Skeletal muscle tissue (tissue), 3 donors: ENCODE measurements at regions not wholly inside any gene's neighbourhood (a gene's known extent, or its start where the extent isn't known, plus 50 kb on each side); places are given as distances from the start of the nearest gene placed in this dataset.
"Not testable (repeated sequence)": the region's sequence is repeated elsewhere in the genome, so short reads cannot be mapped to it uniquely, and the experiment has no call there.

Experiments used
- H3K27ac ChIP-seq: one replicate; pipeline ENCODE4 v1.7.0; 2013; ENCODE audit warnings: mild to moderate bottlenecking, low read depth, low read length, inconsistent platforms
- H3K27me3 ChIP-seq, 3 donors: one replicate each; pipeline ENCODE4 v1.7.0; 2013; ENCODE audit warnings: low read length in 3 of 3; ENCODE audit not compliant: control insufficient read depth in 3 of 3, insufficient read depth in 3 of 3
- H3K36me3 ChIP-seq, 3 donors: one replicate each; pipeline ENCODE4 v1.7.0; 2013; ENCODE audit warnings: low read length in 3 of 3; ENCODE audit not compliant: control insufficient read depth in 3 of 3, insufficient read depth in 3 of 3
- H3K4me1 ChIP-seq, 3 donors: one replicate each; pipeline ENCODE4 v1.7.0; 2013; ENCODE audit warnings: low read length in 3 of 3, mild to moderate bottlenecking in 3 of 3; ENCODE audit not compliant: control insufficient read depth in 3 of 3, insufficient read depth in 3 of 3
- H3K4me3 ChIP-seq, 3 donors: one replicate each; pipeline ENCODE4 v1.7.0; 2013; ENCODE audit warnings: low read length in 3 of 3
- H3K9ac ChIP-seq, 3 donors: one replicate each; pipeline ENCODE4 v1.7.0; 2013; ENCODE audit warnings: low read length in 3 of 3, mild to moderate bottlenecking in 3 of 3, moderate library complexity in 2 of 3, low read depth in 1 of 3
- H3K9me3 ChIP-seq, 3 donors: one replicate each; pipeline ENCODE4 v1.7.0; 2013; ENCODE audit warnings: low read length in 3 of 3; ENCODE audit not compliant: control insufficient read depth in 3 of 3
- donor health status: Osteomylitis.

GRCh38 chr12:9342614-9343353 lies 134.6 kb upstream of the PZP start:
- H3K36me3 ChIP-seq, result no peaks in the 10 kb centered on the region
- no peaks in the 10 kb centered on the region for H3K27me3 ChIP-seq
- no peaks in the 10 kb centered on the region for H3K4me1 ChIP-seq
- no peak overlapping the region for H3K9ac ChIP-seq
- H3K27ac ChIP-seq, result no peak overlapping the region
- no peaks in the 10 kb centered on the region for H3K9me3 ChIP-seq
- no peak overlapping the region for H3K4me3 ChIP-seq

- Histone ChIP-seq H3K9ac (no peak overlapping the region), H3K27ac (no peak overlapping the region), H3K9me3 (no peaks in the 10 kb centered on the region), H3K27me3 (no peaks in the 10 kb centered on the region), H3K36me3 (no peaks in the 10 kb centered on the region), H3K4me1 (no peaks in the 10 kb centered on the region), H3K4me3 (no peak overlapping the region)
Measured at GRCh38 chr12:9341260-9341585, 133.0 kb upstream of the PZP start.

GRCh38 chr12:9340422-9341259 lies 132.4 kb upstream of the PZP start:
- Histone ChIP-seq H3K9me3 (peaks cover 0 to 4% (median 0%) of the 10 kb centered on the region in 3 donors), H3K27me3 (no peaks in the 10 kb centered on the region), H3K36me3 (peaks cover 0 to 2% (median 0%) of the 10 kb centered on the region in 3 donors), H3K27ac (no peak overlapping the region), H3K9ac (no peak overlapping the region), H3K4me1 (no peaks in the 10 kb centered on the region), H3K4me3 (no peak overlapping the region)

GRCh38 chr12:9337656-9338055 lies 129.5 kb upstream of the PZP start:
- Histone ChIP-seq H3K27me3 (no peaks in the 10 kb centered on the region), H3K9ac (no peak overlapping the region), H3K36me3 (peaks cover 0 to 2% (median 0%) of the 10 kb centered on the region in 3 donors), H3K4me3 (no peak overlapping the region), H3K9me3 (peaks cover 0 to 7% (median 0%) of the 10 kb centered on the region in 3 donors), H3K4me1 (no peaks in the 10 kb centered on the region), H3K27ac (no peak overlapping the region)

GRCh38 chr12:9336375-9337011 lies 128.3 kb upstream of the PZP start:
- not testable (repeated sequence) for H3K9ac ChIP-seq, H3K27ac ChIP-seq, H3K9me3 ChIP-seq, H3K27me3 ChIP-seq, H3K36me3 ChIP-seq, H3K4me1 ChIP-seq, H3K4me3 ChIP-seq

- no peak overlapping the region for H3K4me3 ChIP-seq
- no peak overlapping the region for H3K27ac ChIP-seq
Measured at GRCh38 chr12:9335867-9336266, 127.7 kb upstream of the PZP start.

GRCh38 chr12:9334964-9335363 lies 126.8 kb upstream of the PZP start:
- Histone ChIP-seq H3K9ac (no peak overlapping the region), H3K4me3 (no peak overlapping the region), H3K27me3 (no peaks in the 10 kb centered on the region), H3K9me3 (peaks cover 0 to 7% (median 0%) of the 10 kb centered on the region in 3 donors), H3K36me3 (peaks cover 0 to 2% (median 0%) of the 10 kb centered on the region in 3 donors), H3K4me1 (peaks cover 0 to 3% (median 0%) of the 10 kb centered on the region in 3 donors), H3K27ac (no peak overlapping the region)

More at GRCh38 chr12:9335867-9336266, 127.7 kb upstream of the PZP start:
- Histone ChIP-seq H3K9ac (no peak overlapping the region), H3K36me3 (peaks cover 0 to 2% (median 0%) of the 10 kb centered on the region in 3 donors), H3K27me3 (no peaks in the 10 kb centered on the region), H3K9me3 (peaks cover 0 to 7% (median 0%) of the 10 kb centered on the region in 3 donors), H3K4me1 (peaks cover 0 to 3% (median 0%) of the 10 kb centered on the region in 3 donors)

- Histone ChIP-seq H3K36me3 (peaks cover 0 to 2% (median 0%) of the 10 kb centered on the region in 3 donors), H3K9ac (no peak overlapping the region), H3K4me3 (no peak overlapping the region), H3K4me1 (peaks cover 0 to 3% (median 0%) of the 10 kb centered on the region in 3 donors), H3K27ac (no peak overlapping the region), H3K9me3 (peaks cover 0 to 7% (median 0%) of the 10 kb centered on the region in 3 donors), H3K27me3 (no peaks in the 10 kb centered on the region)
Measured at GRCh38 chr12:9334041-9334692, 126.0 kb upstream of the PZP start.

GRCh38 chr12:9333161-9333560 lies 125.0 kb upstream of the PZP start:
- no peak overlapping the region for H3K9ac ChIP-seq
- no peaks in the 10 kb centered on the region for H3K27me3 ChIP-seq
- peaks cover 0 to 2% (median 0%) of the 10 kb centered on the region in 3 donors for H3K36me3 ChIP-seq
- H3K4me1 ChIP-seq, result peaks cover 0 to 3% (median 0%) of the 10 kb centered on the region in 3 donors
- H3K9me3 ChIP-seq, result peaks cover 0 to 7% (median 0%) of the 10 kb centered on the region in 3 donors
- H3K27ac ChIP-seq, result no peak overlapping the region
- H3K4me3 ChIP-seq, result no peak overlapping the region
